ENCODE measurements at regions not wholly inside any gene's neighbourhood (a gene's known extent, or its start where the extent isn't known, plus 50 kb on each side); places are given as distances from the start of the nearest gene placed in this dataset.

GRCh38 chr3:164113371-164114332 is 964.6 kb downstream of the SI start:
- Histone ChIP-seq H3K4me1 (ENCODE audit: control insufficient read depth, insufficient read depth, low read length) (no peaks in the 10 kb centered on the region), H3K4me3 (ENCODE audit: low read length) (no peak overlapping the region), H3K27me3 (ENCODE audit: control insufficient read depth, insufficient read depth) (no peaks in the 10 kb centered on the region), H3K9me3 (ENCODE audit: control insufficient read depth, low read length) (no peaks in the 10 kb centered on the region), H3K27ac (ENCODE audit: low read length) (no peak overlapping the region)
- no peak for ATAC-seq
- 75% methylated on average over 8 of the region's 8 CpGs for WGBS
- intact Hi-C loops (cut with DNase I): no loop called here
- DNase-seq: peak in 1 of 3 donors; percentile 4

GRCh38 chr3:164096352-164096751 is 981.9 kb downstream of the SI start:
- ATAC-seq (no peak), DNase-seq (no peak)
- Histone ChIP-seq H3K27ac (ENCODE audit: low read length) (no peak overlapping the region), H3K4me1 (ENCODE audit: control insufficient read depth, insufficient read depth, low read length) (no peaks in the 10 kb centered on the region), H3K4me3 (ENCODE audit: low read length) (no peak overlapping the region), H3K27me3 (ENCODE audit: control insufficient read depth, insufficient read depth) (no peaks in the 10 kb centered on the region), H3K9me3 (ENCODE audit: control insufficient read depth, low read length) (peaks cover 3% of the 10 kb centered on the region)
- intact Hi-C loops (cut with DNase I): no loop called here

- Histone ChIP-seq H3K4me3 (ENCODE audit: low read length) (no peak overlapping the region), H3K9me3 (ENCODE audit: control insufficient read depth, low read length) (peaks cover 3% of the 10 kb centered on the region), H3K27ac (ENCODE audit: low read length) (no peak overlapping the region), H3K4me1 (ENCODE audit: control insufficient read depth, insufficient read depth, low read length) (no peaks in the 10 kb centered on the region), H3K27me3 (ENCODE audit: control insufficient read depth, insufficient read depth) (no peaks in the 10 kb centered on the region)
- intact Hi-C loops (cut with DNase I): no loop called here
- DNase-seq (no peak), ATAC-seq (no peak)
- WGBS: 91% methylated on average over 2 of the region's 2 CpGs
Observed at GRCh38 chr3:164095949-164096348, 982.3 kb downstream of the SI start.

DNA sequence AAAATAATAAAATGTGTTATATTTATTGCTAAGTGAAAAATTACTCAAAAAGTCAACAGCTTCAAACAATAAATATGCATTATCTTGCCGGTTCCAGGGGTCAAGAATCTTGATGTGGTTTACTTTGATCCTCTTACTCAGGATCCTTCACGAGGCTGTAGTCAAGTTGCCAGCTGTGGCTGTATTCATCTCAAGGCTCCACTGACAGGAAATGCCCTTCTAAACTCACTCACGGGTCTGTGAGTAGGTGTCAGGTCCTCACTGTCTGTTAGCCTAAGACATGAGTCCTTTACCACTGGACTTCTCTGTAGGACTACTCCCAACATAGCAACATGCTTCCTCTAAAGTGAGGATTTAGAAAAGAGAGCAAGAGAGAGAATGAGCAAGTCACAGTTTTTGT is 983.0 kb downstream of the SI start:
- Histone ChIP-seq H3K27me3 (ENCODE audit: control insufficient read depth, insufficient read depth) (no peaks in the 10 kb centered on the region), H3K4me1 (ENCODE audit: control insufficient read depth, insufficient read depth, low read length) (no peaks in the 10 kb centered on the region), H3K4me3 (ENCODE audit: low read length) (no peak overlapping the region), H3K27ac (ENCODE audit: low read length) (no peak overlapping the region), H3K9me3 (ENCODE audit: control insufficient read depth, low read length) (peaks cover 3% of the 10 kb centered on the region)
- intact Hi-C loops (cut with DNase I): no loop called here
- ATAC-seq (no peak), DNase-seq (no peak)
- WGBS: 35% methylated on average over 3 of the region's 3 CpGs

DNA sequence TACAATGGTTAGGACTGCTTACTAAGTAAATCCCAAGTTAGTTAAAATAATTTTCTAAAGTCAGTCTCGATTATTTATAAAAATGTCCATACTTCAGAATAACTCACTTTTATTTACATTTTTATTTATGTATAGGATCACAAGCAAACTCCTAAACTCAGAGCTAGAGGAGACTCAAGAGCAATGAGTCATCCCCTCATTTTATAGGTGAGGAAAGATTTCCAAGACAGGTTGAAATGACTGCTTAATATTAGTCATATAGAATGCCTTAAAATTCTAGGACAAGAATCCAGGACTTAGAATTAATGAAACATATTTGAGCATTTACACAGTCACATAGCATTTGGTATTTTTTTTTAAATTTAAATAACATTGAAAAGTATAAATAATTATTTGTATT is 983.8 kb downstream of the SI start:
- Histone ChIP-seq H3K4me1 (ENCODE audit: control insufficient read depth, insufficient read depth, low read length) (no peaks in the 10 kb centered on the region), H3K9me3 (ENCODE audit: control insufficient read depth, low read length) (peaks cover 3% of the 10 kb centered on the region), H3K27ac (ENCODE audit: low read length) (no peak overlapping the region), H3K4me3 (ENCODE audit: low read length) (no peak overlapping the region), H3K27me3 (ENCODE audit: control insufficient read depth, insufficient read depth) (no peaks in the 10 kb centered on the region)
- ATAC-seq (no peak), DNase-seq (no peak)
- intact Hi-C loops (cut with DNase I): no loop called here
- WGBS: 59% methylated on average over 1 of the region's 1 CpG

GRCh38 chr3:164080208-164080607 is 998.1 kb downstream of the SI start:
- Histone ChIP-seq H3K27ac (ENCODE audit: low read length) (no peak overlapping the region), H3K9me3 (ENCODE audit: control insufficient read depth, low read length) (no peaks in the 10 kb centered on the region), H3K4me3 (ENCODE audit: low read length) (no peak overlapping the region), H3K4me1 (ENCODE audit: control insufficient read depth, insufficient read depth, low read length) (no peaks in the 10 kb centered on the region), H3K27me3 (ENCODE audit: control insufficient read depth, insufficient read depth) (no peaks in the 10 kb centered on the region)
- no peak for ATAC-seq
- no peak for DNase-seq
- intact Hi-C loops (cut with DNase I): no loop called here
- WGBS: 91% methylated on average over 2 of the region's 2 CpGs

DNA sequence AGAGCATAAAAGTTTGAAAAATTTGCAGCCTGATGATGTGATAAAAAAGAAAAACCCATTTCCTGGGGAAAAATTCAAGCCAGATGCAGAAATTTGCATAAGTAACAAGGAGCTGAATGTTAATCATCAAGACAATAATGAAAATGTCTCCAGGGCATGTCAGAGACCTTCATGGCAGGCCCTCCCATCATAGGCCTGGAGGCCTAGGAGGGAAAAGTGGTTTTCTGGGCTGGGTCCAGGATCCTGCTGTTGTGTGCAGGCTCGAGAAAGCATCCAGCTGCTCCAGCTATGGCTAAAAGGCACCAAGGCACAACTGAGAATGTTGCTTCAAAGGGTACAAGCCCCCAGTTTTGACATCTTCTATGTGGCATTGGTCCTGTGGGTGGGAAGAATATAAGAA is 1014.0 kb downstream of the SI start:
- DNase-seq (no peak), ATAC-seq (no peak)
- Histone ChIP-seq H3K27me3 (ENCODE audit: control insufficient read depth, insufficient read depth) (no peaks in the 10 kb centered on the region), H3K4me3 (ENCODE audit: low read length) (no peak overlapping the region), H3K9me3 (ENCODE audit: control insufficient read depth, low read length) (peaks cover 1% of the 10 kb centered on the region), H3K4me1 (ENCODE audit: control insufficient read depth, insufficient read depth, low read length) (no peaks in the 10 kb centered on the region), H3K27ac (ENCODE audit: low read length) (no peak overlapping the region)
- WGBS: 52% methylated on average over 1 of the region's 1 CpG
- intact Hi-C loops (cut with DNase I): no loop called here

- 92% methylated on average over 1 of the region's 1 CpG for WGBS
- Histone ChIP-seq H3K27ac (ENCODE audit: low read length) (no peak overlapping the region), H3K4me1 (ENCODE audit: control insufficient read depth, insufficient read depth, low read length) (no peaks in the 10 kb centered on the region), H3K9me3 (ENCODE audit: control insufficient read depth, low read length) (no peaks in the 10 kb centered on the region), H3K27me3 (ENCODE audit: control insufficient read depth, insufficient read depth) (no peaks in the 10 kb centered on the region), H3K4me3 (ENCODE audit: low read length) (no peak overlapping the region)
- DNase-seq: no peak
- intact Hi-C loops (cut with DNase I): no loop called here
- ATAC-seq: no peak
Observed at GRCh38 chr3:164060923-164061322, 1017.4 kb downstream of the SI start.

DNA sequence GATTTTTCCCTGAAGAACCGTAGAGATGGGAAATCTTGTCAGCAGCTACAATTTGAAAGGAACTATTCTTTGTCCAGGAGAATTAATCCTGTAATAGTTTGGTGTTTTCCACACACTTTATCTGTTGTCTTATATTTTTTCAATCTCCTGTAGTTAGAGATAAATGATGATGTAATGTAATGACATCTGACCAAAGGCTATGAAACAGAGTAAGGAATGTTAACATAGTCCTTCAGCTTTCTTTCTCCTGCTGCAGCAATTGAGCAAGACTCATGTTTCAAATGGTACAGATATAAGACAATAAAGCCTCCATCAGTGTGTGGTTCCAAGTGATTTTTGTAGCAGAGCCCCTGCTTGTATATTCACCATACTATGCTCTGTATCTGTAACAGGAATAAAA is 1028.4 kb downstream of the SI start:
- 70% methylated on average over 1 of the region's 1 CpG for WGBS
- ATAC-seq: no peak
- intact Hi-C loops (cut with DNase I): no loop called here

DNA sequence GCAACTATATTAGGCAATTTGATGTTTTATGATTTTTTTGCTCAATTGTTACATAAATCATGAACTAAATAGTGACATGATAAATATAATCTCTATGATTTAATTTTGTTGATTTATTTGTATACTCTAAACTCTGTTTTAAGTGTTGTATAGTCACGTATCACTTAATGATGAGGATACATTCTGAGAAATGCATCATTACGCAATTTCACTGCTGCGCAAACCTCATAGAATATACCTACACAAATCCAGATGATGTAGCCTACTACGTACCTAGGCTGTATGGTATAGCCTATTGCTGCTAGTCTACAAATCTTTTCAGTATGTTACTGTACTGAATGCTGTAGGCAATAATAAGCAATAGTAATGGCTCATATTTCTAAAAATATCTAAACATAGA is 1029.8 kb downstream of the SI start:
- intact Hi-C loops (cut with DNase I): no loop called here
- no peaks in the 10 kb centered on the region for H3K4me1 ChIP-seq (ENCODE audit: control insufficient read depth, insufficient read depth, low read length)
- ATAC-seq (no peak), DNase-seq (no peak)
- H3K27ac ChIP-seq (ENCODE audit: low read length): no peak overlapping the region
- H3K27me3 ChIP-seq (ENCODE audit: control insufficient read depth, insufficient read depth): no peaks in the 10 kb centered on the region
- no peak overlapping the region for H3K4me3 ChIP-seq (ENCODE audit: low read length)
- H3K9me3 ChIP-seq (ENCODE audit: control insufficient read depth, low read length): no peaks in the 10 kb centered on the region
- WGBS: 93% methylated on average over 4 of the region's 4 CpGs

More for the DNA sequence above, 1028.4 kb downstream of the SI start:
- no peak overlapping the region for H3K27ac ChIP-seq (ENCODE audit: low read length)
- DNase-seq: no peak
- no peaks in the 10 kb centered on the region for H3K4me1 ChIP-seq (ENCODE audit: control insufficient read depth, insufficient read depth, low read length)
- no peaks in the 10 kb centered on the region for H3K9me3 ChIP-seq (ENCODE audit: control insufficient read depth, low read length)
- no peaks in the 10 kb centered on the region for H3K27me3 ChIP-seq (ENCODE audit: control insufficient read depth, insufficient read depth)
- no peak overlapping the region for H3K4me3 ChIP-seq (ENCODE audit: low read length)

DNA sequence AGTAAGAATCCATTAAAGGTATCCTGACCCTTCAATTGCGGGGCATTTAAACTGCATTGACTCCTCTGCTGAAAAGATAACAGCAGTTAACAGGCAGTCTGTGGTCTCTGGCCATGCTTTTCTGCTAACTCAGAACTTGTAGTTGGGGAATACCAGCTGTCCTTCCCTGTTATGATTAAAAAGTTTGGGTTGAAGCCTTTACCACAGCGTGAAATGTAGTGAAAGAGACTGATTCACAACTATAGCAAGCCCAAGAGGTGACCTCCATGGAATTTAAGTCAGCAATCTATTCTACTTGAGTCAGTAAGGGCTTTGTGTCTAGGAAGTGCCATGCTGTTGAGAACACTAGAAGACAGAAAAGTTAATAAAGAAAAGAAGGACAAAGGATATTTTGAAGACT is 1037.3 kb downstream of the SI start:
- no peak for ATAC-seq
- intact Hi-C loops (cut with DNase I): no loop called here

GRCh38 chr3:164030194-164030593 is 1048.1 kb downstream of the SI start:
- intact Hi-C loops (cut with DNase I): no loop called here
- no peak for ATAC-seq
- DNase-seq: no peak
- H3K4me3 ChIP-seq (ENCODE audit: low read length): no peak overlapping the region
- H3K4me1 ChIP-seq (ENCODE audit: control insufficient read depth, insufficient read depth, low read length): no peaks in the 10 kb centered on the region
- H3K27ac ChIP-seq (ENCODE audit: low read length): no peak overlapping the region
- no peaks in the 10 kb centered on the region for H3K9me3 ChIP-seq (ENCODE audit: control insufficient read depth, low read length)
- no peaks in the 10 kb centered on the region for H3K27me3 ChIP-seq (ENCODE audit: control insufficient read depth, insufficient read depth)
- WGBS: 69% methylated on average over 4 of the region's 4 CpGs

More for the DNA sequence above, 1037.3 kb downstream of the SI start:
- Histone ChIP-seq H3K4me1 (ENCODE audit: control insufficient read depth, insufficient read depth, low read length) (no peaks in the 10 kb centered on the region), H3K27ac (ENCODE audit: low read length) (no peak overlapping the region), H3K9me3 (ENCODE audit: control insufficient read depth, low read length) (no peaks in the 10 kb centered on the region), H3K27me3 (ENCODE audit: control insufficient read depth, insufficient read depth) (no peaks in the 10 kb centered on the region), H3K4me3 (ENCODE audit: low read length) (no peak overlapping the region)
- no peak for DNase-seq
- WGBS: 59% methylated on average over 2 of the region's 2 CpGs

Data from right cardiac atrium (tissue), 5 donors.